Chondrocyte (in vitro differentiated cells): ENCODE measurements at regions not wholly inside any gene's neighbourhood (a gene's known extent, or its start where the extent isn't known, plus 50 kb on each side); places are given as distances from the start of the nearest gene placed in this dataset.

Source experiments
- DNase-seq: peaks from one replicate; pipeline ENCODE4 v3.0.0; 2021; ENCODE audit warnings: mixed read lengths, low spot score
- H3K27ac Mint-ChIP-seq: one replicate; pipeline ENCODE4 v1.8.0; 2021; ENCODE audit warnings: mild to moderate bottlenecking, moderate library complexity, mixed read lengths; ENCODE audit not compliant: unreplicated experiment
- H3K27me3 Mint-ChIP-seq: 2 replicates; pipeline ENCODE4 v1.8.0; 2021; ENCODE audit warnings: low read depth, mixed read lengths
- H3K36me3 Mint-ChIP-seq: 2 replicates; pipeline ENCODE4 v1.8.0; 2021; ENCODE audit warnings: low read depth, mixed read lengths
- H3K4me1 Mint-ChIP-seq: 2 replicates; pipeline ENCODE4 v1.8.0; 2021; ENCODE audit warnings: low read depth, mild to moderate bottlenecking, mixed read lengths
- H3K4me3 Mint-ChIP-seq: one replicate; pipeline ENCODE4 v1.8.0; 2021; ENCODE audit warnings: mild to moderate bottlenecking, moderate library complexity, mixed read lengths; ENCODE audit not compliant: unreplicated experiment
- H3K9me3 Mint-ChIP-seq: 2 replicates; pipeline ENCODE4 v1.8.0; 2021; ENCODE audit warnings: low read depth, mixed read lengths
- CTCF ChIP-seq: fragments of 200-600 bp; sonication (generic); IDR thresholded peaks from 2 replicates; pipeline ENCODE4 v1.5.0; 2021; ENCODE audit warnings: antibody characterized with exemption, mild to moderate bottlenecking, moderate library complexity

- TF ChIP-seq CTCF, result no peak
- Mint-ChIP-seq H3K27me3 (peaks cover 3% of the 10 kb centered on the region), H3K27ac (no peak overlapping the region), H3K9me3 (peaks cover 36% of the 10 kb centered on the region), H3K36me3 (no peaks in the 10 kb centered on the region), H3K4me3 (no peak overlapping the region), H3K4me1 (no peaks in the 10 kb centered on the region)
- no peak for DNase-seq
Measured at GRCh38 chrX:65813245-65813644, 145.8 kb downstream of the MSN start.

GRCh38 chrX:65811558-65812228 lies 144.2 kb downstream of the MSN start:
- Mint-ChIP-seq H3K36me3 (no peaks in the 10 kb centered on the region), H3K4me3 (no peak overlapping the region), H3K27ac (no peak overlapping the region), H3K4me1 (no peaks in the 10 kb centered on the region), H3K9me3 (peaks cover 39% of the 10 kb centered on the region), H3K27me3 (peaks cover 3% of the 10 kb centered on the region)
- no peak for DNase-seq
- TF ChIP-seq CTCF, result no peak
